Uterus (tissue), 2 donors: ENCODE measurements at regions not wholly inside any gene's neighbourhood (a gene's known extent, or its start where the extent isn't known, plus 50 kb on each side); places are given as distances from the start of the nearest gene placed in this dataset.

ENCODE experiments used
- POLR2A ChIP-seq, 2 donors: fragments of 450-650 bp; IDR thresholded peaks; one replicate each; pipeline ENCODE4 v1.6.1; 2016; ENCODE audit warnings: antibody characterized with exemption in 2 of 2, mild to moderate bottlenecking in 1 of 2, moderate library complexity in 1 of 2
- TF ChIP-seq, protein P1 (sequence below), 4 experiments: fragments of 200-600 bp in 2 of 4; fragments of 450-650 bp in 2 of 4; sonication (generic) in 2 of 4; IDR thresholded peaks; one replicate each; pipeline ENCODE4 v1.5.1; 2016 to 2019; ENCODE audit warnings: antibody characterized with exemption in 4 of 4, mild to moderate bottlenecking in 2 of 4, moderate library complexity in 1 of 4

DNA sequence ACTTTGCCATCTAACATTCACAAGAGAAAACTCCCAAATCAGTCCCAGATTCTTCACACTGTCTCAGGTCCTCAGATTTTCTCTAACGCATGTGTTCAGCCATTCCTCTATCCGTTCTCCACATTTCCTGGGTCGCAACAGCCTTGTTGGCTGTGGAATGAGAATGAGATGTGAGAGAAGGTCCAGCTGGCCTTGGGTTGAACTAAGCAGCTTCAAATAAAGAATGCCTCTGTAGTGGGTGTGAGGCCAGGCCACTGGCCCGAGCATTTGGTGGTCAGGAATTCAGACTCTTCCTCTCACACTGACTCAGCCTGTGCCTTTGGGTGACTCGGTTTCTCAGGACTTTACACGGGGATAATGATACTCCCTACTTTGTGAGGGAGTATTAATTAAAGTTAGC lies 73.8 kb upstream of the CCN6 start:
- TF ChIP-seq, protein P1, sequence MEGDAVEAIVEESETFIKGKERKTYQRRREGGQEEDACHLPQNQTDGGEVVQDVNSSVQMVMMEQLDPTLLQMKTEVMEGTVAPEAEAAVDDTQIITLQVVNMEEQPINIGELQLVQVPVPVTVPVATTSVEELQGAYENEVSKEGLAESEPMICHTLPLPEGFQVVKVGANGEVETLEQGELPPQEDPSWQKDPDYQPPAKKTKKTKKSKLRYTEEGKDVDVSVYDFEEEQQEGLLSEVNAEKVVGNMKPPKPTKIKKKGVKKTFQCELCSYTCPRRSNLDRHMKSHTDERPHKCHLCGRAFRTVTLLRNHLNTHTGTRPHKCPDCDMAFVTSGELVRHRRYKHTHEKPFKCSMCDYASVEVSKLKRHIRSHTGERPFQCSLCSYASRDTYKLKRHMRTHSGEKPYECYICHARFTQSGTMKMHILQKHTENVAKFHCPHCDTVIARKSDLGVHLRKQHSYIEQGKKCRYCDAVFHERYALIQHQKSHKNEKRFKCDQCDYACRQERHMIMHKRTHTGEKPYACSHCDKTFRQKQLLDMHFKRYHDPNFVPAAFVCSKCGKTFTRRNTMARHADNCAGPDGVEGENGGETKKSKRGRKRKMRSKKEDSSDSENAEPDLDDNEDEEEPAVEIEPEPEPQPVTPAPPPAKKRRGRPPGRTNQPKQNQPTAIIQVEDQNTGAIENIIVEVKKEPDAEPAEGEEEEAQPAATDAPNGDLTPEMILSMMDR (IDR thresholded peaks at IDR 0.05) = no peak
- TF ChIP-seq POLR2A (IDR thresholded peaks at IDR 0.05) = no peak
